HG03108 (cell line): ENCODE measurements at regions not wholly inside any gene's neighbourhood (a gene's known extent, or its start where the extent isn't known, plus 50 kb on each side); places are given as distances from the start of the nearest gene placed in this dataset.
"Not testable (repeated sequence)": the region's sequence is repeated elsewhere in the genome, so short reads cannot be mapped to it uniquely, and the experiment has no call there.

Experiments
- ATAC-seq: cut with Tn5 transposase; IDR thresholded peaks from one replicate; pipeline ENCODE4 v1.9.1; 2021; ENCODE audit warnings: moderate library complexity; ENCODE audit not compliant: unreplicated experiment

DNA sequence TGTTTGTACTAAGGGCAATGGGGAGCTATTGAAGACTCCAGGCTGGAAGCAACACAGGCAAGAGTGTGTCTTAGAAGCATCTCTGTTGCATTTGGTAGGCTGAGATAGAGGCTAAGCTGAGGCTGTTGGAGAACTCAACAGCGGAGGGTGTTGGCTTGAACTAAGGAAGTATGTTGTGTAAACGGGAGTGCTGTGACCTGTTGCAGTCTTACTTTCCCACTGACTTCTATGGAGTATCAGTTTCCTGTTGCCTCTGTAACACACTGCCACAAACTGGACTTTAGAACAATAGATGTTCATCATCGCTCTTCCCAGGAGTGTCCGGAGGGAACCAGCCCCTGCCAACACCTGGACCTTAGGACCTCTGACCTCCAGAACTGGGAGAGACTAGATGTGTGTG, 181.8 kb downstream of the NPIPB11 start:
- not testable (repeated sequence) for ATAC-seq

DNA sequence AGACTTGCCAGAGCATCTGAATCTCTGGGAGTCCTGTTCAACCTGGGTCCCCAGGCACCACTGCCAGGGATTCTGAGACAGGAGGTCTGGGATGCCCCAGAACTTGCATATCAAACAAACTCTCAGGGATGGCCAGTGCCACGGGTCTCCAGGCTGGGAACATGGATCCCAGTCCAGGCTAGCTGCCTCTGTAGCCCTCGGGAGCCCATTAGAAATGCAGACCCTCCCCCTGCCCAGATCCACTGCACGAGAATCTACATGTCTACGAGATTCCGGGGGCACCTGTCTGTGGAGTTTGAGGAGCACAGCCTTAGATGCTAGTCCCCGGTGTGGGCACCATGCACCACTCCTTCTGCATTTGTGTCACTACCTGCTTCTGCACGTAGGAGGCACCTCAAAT, 183.9 kb downstream of the NPIPB11 start:
- not testable (repeated sequence) for ATAC-seq

- ATAC-seq = not testable (repeated sequence)
These were observed 184.5 kb downstream of the NPIPB11 start for GRCh38 chr16:29222008-29222407.

DNA sequence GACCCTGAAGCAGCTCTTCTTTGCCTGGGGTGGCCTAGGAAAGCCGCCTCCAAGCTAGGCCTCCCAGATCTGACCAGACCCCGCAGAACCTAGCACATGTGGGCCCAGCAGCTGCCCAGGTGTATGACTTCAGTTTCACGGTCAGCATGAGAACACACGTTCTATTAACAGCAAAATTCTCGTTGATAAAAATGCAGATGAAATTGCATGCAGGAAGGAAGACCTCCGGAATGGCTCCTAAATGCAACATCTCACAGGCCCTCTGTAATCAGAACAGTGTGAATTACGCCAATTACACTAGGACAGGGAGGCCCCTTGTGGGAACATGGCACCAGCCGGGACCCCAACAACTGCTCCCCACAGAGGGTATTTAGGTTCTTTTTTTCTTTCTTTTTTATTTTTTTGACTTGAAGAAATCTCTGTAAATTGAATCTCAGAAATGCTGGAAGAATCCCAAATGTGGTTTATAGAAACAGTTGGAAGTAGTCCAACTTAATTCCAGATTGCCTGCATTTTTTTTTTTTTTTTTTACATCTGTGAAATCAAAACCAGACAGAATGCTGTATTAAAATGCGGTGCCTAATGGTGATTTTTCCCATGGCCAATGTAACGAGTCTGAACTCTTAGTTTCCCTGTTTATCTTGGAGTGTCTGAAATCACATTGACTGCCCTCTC, 185.1 kb downstream of the NPIPB11 start:
- ATAC-seq = not testable (repeated sequence)

DNA sequence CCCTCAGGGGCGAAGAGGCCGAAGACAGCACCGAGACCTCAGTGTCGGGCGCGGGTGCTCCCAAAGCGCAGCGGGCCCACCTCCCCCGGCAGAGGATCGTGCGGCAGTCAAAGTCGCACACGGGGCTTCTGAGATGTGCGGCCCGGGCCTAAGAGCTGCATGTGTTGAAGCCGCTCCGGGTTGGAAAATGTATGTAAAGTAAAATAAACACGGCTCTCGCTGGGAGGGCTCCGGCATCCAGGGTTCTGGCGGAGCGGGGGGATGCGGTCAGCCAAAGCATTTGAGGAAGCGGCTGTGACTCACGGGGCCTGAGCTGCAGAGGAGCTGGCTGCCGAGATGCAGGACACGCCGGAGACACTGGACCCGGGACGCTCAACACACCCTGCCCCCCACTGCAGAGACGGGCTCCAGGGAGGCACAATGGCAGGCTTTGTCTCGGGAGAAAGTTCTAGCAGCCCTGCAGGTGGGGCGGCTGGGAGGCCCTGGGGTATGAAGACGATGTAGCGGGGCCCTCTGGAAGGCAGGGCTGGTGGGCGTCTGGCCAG, 185.8 kb downstream of the NPIPB11 start:
- ATAC-seq = not testable (repeated sequence)

GRCh38 chr16:29219966-29220646, 186.4 kb downstream of the NPIPB11 start:
- not testable (repeated sequence) for ATAC-seq

GRCh38 chr16:29219562-29219961, 186.9 kb downstream of the NPIPB11 start:
- not testable (repeated sequence) for ATAC-seq

DNA sequence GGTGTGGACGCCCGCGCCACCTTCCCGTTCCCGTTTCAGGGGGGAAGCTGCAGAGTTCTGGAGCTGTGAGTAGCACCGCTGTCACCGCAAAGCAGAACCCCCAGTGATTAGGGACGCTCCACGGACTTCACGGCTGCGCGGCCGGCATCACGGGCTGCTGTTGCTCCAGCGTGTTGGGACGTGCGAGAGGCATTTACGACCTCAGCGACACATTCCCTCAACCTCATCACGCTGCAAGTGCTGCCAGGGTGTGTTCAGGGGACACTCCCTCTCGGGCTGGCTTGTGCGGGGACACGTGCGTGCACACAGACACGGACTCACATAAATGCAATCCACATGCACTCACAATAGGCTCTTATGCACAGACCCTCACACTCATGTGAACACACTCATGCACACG, 187.9 kb downstream of the NPIPB11 start:
- not testable (repeated sequence) for ATAC-seq

DNA sequence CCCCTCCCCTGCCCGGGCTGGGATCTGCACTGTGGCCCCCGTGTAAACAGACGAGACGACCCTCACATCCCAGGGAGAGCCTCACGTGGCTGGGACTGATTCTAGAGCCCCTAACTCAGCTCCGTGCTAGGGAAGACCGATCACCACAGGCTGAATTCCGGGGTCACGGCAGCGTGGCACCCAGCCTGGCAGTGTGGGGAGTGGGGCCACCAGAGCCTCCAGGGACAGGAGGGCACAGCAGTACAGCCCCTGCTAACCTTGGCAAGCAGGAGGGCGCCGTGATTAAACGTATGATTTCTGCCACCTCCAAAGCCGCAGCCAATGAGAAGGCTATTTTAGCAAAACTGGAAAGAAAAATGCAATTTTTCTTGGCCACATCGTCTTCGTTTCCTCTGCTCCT, 188.3 kb downstream of the NPIPB11 start:
- not testable (repeated sequence) for ATAC-seq

- not testable (repeated sequence) for ATAC-seq
These were observed 188.8 kb downstream of the NPIPB11 start for GRCh38 chr16:29217752-29218126.

- ATAC-seq = not testable (repeated sequence)
These were observed 189.3 kb downstream of the NPIPB11 start for GRCh38 chr16:29217104-29217751.

GRCh38 chr16:29213770-29214169, 192.7 kb downstream of the NPIPB11 start:
- ATAC-seq = not testable (repeated sequence)

DNA sequence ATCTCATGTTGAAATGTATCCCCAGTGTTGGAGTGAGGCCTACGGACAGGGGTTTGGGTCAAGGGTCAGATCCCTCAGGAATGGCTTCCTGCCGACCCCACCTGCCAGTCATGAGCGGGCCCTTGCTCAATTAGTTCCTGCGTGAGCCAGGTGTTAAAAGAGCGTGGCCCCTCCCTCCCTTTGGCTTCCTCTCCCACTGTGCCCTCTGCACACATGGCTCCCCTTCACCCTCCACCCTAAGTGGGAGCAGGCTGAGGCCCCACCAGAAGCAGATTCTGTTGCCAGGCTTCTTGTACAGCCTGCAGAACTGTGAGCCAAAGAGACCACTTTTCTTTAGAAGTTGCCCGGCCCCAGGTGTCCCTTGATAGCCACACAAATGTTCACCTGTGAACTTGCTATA, 193.3 kb downstream of the NPIPB11 start:
- not testable (repeated sequence) for ATAC-seq

DNA sequence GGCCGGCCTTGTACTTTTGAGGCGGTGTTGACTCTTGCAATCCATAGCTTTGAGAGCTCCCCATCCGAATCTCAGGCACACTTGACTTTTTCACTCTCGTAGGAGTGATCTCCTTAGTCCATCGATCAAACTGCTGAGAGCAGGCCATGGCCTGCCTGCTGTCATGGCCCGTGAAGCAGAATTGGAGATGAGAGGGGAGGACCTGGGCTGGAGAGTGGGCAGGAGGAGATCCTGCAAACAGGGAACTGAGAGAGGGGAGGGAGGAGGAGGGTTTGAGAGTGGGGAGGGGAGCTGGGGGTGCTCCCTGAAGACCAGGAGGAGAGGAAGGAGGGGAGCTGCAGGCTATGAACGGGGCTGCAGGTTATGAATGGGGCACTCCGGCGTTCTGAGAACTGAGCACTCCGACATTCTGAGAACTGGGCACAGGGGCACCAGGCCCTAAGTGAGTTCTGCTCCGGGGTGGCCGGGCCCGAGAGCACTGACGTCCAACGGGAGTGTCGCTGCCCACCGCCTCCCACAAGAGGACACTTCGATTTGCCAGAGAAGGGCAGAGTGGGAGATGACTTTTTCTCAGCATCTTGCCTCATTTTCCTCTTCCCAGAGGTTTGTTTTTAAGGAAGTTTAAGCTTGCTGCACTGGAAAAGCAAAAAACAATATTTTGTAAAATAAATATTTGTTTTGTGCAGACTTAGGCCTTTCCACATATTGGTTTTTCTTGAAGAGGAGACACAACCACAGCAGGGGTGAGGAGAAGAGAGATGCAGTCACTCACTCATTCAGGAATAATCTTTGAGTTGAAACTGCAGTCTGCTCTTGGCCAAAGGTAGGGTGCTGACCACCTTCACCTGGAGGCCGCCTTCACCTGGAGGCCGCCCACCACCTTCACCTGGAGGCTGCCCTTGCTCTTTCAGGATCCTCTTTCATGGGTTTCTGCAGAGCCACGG, 194.2 kb downstream of the NPIPB11 start:
- ATAC-seq = not testable (repeated sequence)

DNA sequence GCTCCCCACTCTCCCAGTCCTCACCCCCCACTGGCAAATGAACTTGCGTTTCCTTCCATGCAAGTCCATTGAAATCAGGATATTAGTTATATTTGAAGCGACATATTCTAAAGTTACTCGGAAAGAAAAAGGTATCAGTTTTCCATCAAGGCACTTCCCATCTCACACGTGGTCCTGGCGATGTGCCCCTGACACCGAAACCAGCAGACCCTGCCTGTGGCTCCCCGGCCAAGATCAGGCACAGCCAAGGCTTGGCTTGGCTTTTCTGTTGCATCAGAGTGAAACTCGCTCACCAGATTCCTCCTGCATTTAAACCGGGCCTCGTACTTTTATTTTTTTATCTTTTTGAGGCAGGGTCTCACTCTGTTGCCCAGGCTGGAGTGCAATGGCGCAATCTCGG, 195.1 kb downstream of the NPIPB11 start:
- ATAC-seq = not testable (repeated sequence)

DNA sequence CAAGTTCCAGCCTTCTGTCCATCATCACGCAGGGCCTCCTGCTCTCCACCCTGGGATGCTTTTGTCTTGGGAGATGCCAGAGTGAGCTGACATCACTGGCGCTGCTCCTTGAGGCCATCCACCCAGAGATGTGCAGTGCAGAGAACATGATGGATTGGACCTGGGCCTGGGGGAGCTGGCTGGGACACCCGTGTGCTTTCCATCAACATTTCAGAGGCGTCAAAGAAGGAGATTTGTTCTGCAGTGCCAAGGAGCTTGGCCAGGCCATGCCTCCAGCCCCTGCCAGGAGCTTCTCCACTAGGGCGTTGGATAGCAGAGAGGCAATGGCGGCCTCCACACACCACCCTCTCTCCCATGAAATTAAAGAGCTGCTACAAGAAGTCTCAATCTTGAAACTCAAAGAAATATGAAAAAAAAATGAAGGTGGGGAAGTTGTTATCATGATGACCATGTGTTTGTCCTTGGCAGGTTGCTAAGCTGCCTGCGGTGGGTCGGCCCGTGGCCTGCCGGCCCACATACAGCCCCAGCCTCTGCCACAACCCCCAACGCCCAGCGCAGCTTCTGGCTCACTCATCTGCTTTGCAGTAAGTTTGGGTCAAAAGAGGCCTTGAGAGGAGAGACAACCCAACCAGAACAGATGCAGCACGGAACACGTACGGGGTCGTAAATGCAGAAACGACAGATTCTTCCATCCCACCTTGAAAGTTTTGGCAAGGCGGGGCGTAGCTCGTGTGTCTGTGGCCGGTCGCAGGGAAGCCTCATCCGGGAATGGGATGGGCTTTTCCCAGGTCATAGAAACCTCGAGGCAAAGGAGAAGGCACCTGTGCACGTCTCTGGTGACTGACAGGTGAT, 196.0 kb downstream of the NPIPB11 start:
- not testable (repeated sequence) for ATAC-seq

- not testable (repeated sequence) for ATAC-seq
These were observed 200.4 kb downstream of the NPIPB11 start for GRCh38 chr16:29206120-29206519.

DNA sequence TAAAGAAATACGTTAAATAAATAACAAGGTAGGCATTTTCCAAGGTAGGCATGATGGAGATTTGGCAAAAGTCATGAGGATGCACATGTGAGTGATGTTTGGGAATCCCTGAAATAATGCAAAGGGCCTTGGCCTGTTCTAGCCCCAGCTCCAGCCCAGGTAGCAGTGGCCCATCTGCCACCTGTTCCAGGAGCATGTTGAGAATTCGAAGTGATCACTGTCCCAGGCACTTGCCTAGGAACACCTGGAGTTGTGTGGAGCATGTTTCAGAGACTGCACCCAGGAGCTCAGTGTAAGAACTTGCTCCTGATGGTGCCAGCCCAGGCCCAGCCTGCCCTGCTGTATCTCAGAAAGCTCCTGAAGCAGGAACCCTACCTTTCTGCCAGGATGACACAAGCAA, 201.4 kb downstream of the NPIPB11 start:
- not testable (repeated sequence) for ATAC-seq

DNA sequence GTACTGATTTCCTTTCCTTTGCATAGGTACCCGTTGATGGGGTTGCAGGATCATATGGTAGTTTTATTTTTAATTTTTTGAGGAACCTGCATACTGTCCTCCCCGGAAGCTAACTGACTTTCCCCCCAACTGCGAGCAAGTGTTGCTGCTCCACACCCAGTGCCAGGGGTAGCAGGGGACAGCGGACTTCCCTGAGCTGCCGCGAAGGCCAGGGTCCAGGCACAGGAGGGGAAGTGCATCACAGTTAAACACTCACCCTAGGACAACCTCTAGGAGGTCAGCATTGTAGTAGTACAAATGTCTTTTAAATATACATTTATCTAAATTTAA, 201.7 kb downstream of the NPIPB11 start:
- ATAC-seq = no peak
